GM06990 (cell line): ENCODE measurements at regions not wholly inside any gene's neighbourhood (a gene's known extent, or its start where the extent isn't known, plus 50 kb on each side); places are given as distances from the start of the nearest gene placed in this dataset.

Experiments
- DNase-seq: peaks from one replicate; pipeline ENCODE4 v3.0.0-alpha.2; 2011; ENCODE audit not compliant: insufficient read length; ENCODE audit errors: extremely low read depth
- H3K27me3 ChIP-seq: replicated peaks from 2 replicates; pipeline ENCODE4 v1.6.0; 2011; ENCODE audit warnings: low read length; ENCODE audit not compliant: control insufficient read depth, insufficient read depth
- H3K36me3 ChIP-seq: 2 replicates; pipeline ENCODE4 v1.5.1; 2011; ENCODE audit warnings: low read length; ENCODE audit not compliant: control insufficient read depth, insufficient read depth
- H3K4me3 ChIP-seq: replicated peaks from 2 replicates; pipeline ENCODE4 v1.5.1; 2011; ENCODE audit warnings: low read depth, mild to moderate bottlenecking, control low read depth, low read length
- CTCF ChIP-seq: IDR thresholded peaks from 2 replicates; pipeline ENCODE4 v1.5.1; 2011; ENCODE audit warnings: low read length, control low read depth, mild to moderate bottlenecking, inconsistent platforms; ENCODE audit not compliant: insufficient read depth, poor library complexity, severe bottlenecking

GRCh38 chr5:124460642-124461041, 285.8 kb downstream of the ZNF608 start:
- no peaks in the 10 kb centered on the region for H3K36me3 ChIP-seq
- no peak for TF ChIP-seq CTCF
- no peak for DNase-seq
- H3K27me3 ChIP-seq, result no peaks in the 10 kb centered on the region
- H3K4me3 ChIP-seq, result no peak overlapping the region

GRCh38 chr5:124459984-124460383, 286.5 kb downstream of the ZNF608 start:
- TF ChIP-seq CTCF, result no peak
- Histone ChIP-seq H3K4me3 (no peak overlapping the region), H3K27me3 (no peaks in the 10 kb centered on the region), H3K36me3 (no peaks in the 10 kb centered on the region)
- DNase-seq, result no peak

GRCh38 chr5:124457901-124458300, 288.5 kb downstream of the ZNF608 start:
- no peaks in the 10 kb centered on the region for H3K27me3 ChIP-seq
- no peak for TF ChIP-seq CTCF
- H3K36me3 ChIP-seq, result no peaks in the 10 kb centered on the region
- no peak overlapping the region for H3K4me3 ChIP-seq
- no peak for DNase-seq

- no peaks in the 10 kb centered on the region for H3K36me3 ChIP-seq
- no peaks in the 10 kb centered on the region for H3K27me3 ChIP-seq
- DNase-seq, result no peak
- TF ChIP-seq CTCF, result no peak
- no peak overlapping the region for H3K4me3 ChIP-seq
Observed at GRCh38 chr5:124457101-124457500, 289.3 kb downstream of the ZNF608 start.

- TF ChIP-seq CTCF, result no peak
- Histone ChIP-seq H3K36me3 (no peaks in the 10 kb centered on the region), H3K4me3 (no peak overlapping the region), H3K27me3 (no peaks in the 10 kb centered on the region)
- no peak for DNase-seq
Observed at GRCh38 chr5:124456249-124456648, 290.2 kb downstream of the ZNF608 start.

- Histone ChIP-seq H3K4me3 (no peak overlapping the region), H3K36me3 (no peaks in the 10 kb centered on the region), H3K27me3 (no peaks in the 10 kb centered on the region)
- no peak for TF ChIP-seq CTCF
- no peak for DNase-seq
Observed at GRCh38 chr5:124454081-124454480, 292.4 kb downstream of the ZNF608 start.
